ENCODE measurements at regions not wholly inside any gene's neighbourhood (a gene's known extent, or its start where the extent isn't known, plus 50 kb on each side); places are given as distances from the start of the nearest gene placed in this dataset.

DNA sequence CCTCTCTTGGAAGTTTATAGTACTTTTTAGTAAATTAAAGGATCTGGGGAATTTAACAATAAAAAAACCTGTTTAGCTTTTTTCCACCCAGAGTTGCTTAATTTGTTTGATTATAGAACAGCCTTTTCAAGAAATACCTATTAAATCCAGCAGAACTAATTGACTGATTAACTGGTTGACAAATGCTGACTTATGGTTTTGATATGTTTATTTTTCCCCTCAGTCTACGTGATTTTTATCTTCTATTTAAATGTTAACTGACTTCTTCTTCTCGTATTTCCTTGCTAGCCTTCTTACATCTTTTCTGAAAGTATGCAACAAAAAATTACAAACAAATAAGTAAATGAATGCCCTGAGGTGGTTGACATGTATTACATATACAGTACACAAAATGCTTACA, 302.9 kb upstream of the SPAG17 start:
- POLR2A ChIA-PET (ENCODE audit: unreplicated experiment): no interaction called here
- DNase-seq: no peak
- intact Hi-C loops (cut with micrococcal nuclease; ENCODE audit: unreplicated experiment): no loop called here
- TF ChIP-seq, protein P1, sequence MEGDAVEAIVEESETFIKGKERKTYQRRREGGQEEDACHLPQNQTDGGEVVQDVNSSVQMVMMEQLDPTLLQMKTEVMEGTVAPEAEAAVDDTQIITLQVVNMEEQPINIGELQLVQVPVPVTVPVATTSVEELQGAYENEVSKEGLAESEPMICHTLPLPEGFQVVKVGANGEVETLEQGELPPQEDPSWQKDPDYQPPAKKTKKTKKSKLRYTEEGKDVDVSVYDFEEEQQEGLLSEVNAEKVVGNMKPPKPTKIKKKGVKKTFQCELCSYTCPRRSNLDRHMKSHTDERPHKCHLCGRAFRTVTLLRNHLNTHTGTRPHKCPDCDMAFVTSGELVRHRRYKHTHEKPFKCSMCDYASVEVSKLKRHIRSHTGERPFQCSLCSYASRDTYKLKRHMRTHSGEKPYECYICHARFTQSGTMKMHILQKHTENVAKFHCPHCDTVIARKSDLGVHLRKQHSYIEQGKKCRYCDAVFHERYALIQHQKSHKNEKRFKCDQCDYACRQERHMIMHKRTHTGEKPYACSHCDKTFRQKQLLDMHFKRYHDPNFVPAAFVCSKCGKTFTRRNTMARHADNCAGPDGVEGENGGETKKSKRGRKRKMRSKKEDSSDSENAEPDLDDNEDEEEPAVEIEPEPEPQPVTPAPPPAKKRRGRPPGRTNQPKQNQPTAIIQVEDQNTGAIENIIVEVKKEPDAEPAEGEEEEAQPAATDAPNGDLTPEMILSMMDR (conservative IDR thresholded peaks at IDR 0.05): no peak
- no peak for TF ChIP-seq EZH2 (IDR thresholded peaks at IDR 0.05; ENCODE audit: low read depth)
- H3K27ac ChIP-seq: no peak overlapping the region
- H4K20me1 ChIP-seq (ENCODE audit: insufficient read depth): no peaks in the 10 kb centered on the region
- no peaks in the 10 kb centered on the region; the same call in 1 of the 2 replicates for H3K9me2 ChIP-seq (ENCODE audit: insufficient read depth)
- no peak overlapping the region for H2AFZ ChIP-seq
- CTCF ChIA-PET: no interaction called here
- H3K79me2 ChIP-seq (ENCODE audit: low read depth): no peaks in the 10 kb centered on the region
- H3F3A ChIP-seq (ENCODE audit: insufficient read depth, low read depth): no peaks in the 10 kb centered on the region
- no peak overlapping the region for H3K4me3 ChIP-seq
- no peaks in the 10 kb centered on the region for H3K4me1 ChIP-seq (replicated peaks; ENCODE audit: insufficient read depth)
- H3K27me3 ChIP-seq (ENCODE audit: insufficient read depth, low read depth): 0 out of 2 replicates have a peak, but pooled peaks cover 2% of the 10 kb centered on the region
- BruUV-seq (replicated peaks): no TSS peak
- no peak overlapping the region for H3K4me2 ChIP-seq
- no peaks in the 10 kb centered on the region for H3K9me3 ChIP-seq (ENCODE audit: insufficient read depth, low read depth)
- no peaks in the 10 kb centered on the region for H3K36me3 ChIP-seq (ENCODE audit: low read depth)

DNA sequence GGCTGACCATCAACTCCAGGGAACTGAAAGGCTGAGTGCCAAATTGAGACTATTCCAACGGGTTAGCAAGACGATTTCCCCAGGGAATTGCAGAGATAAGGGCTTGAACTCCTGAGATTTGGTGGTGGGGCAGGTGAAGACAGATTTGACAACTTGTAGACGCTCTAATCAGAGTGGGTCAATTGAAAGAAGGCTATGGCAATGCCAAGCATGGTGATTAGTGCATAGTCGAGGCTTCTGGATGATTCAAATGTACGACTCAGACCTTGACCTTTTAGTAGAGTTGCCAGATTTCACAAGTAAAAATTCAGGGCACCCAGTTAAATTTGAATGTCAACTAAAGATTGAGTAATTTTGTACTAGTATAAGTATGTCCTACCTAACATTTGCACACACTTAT, 302.1 kb upstream of the SPAG17 start:
- no peak overlapping the region for H2AFZ ChIP-seq
- H3K79me2 ChIP-seq (ENCODE audit: low read depth): no peaks in the 10 kb centered on the region
- CTCF ChIA-PET: no interaction called here
- no peaks in the 10 kb centered on the region; the same call in 1 of the 2 replicates for H3K9me2 ChIP-seq (ENCODE audit: insufficient read depth)
- no peaks in the 10 kb centered on the region for H4K20me1 ChIP-seq (ENCODE audit: insufficient read depth)
- no peaks in the 10 kb centered on the region for H3K9me3 ChIP-seq (ENCODE audit: insufficient read depth, low read depth)
- BruUV-seq (replicated peaks): no TSS peak
- H3K4me3 ChIP-seq: no peak overlapping the region
- H3K27ac ChIP-seq: no peak overlapping the region
- no peaks in the 10 kb centered on the region for H3K4me1 ChIP-seq (replicated peaks; ENCODE audit: insufficient read depth)
- no peak for DNase-seq
- no peaks in the 10 kb centered on the region for H3F3A ChIP-seq (ENCODE audit: insufficient read depth, low read depth)
- no peak for TF ChIP-seq EZH2 (IDR thresholded peaks at IDR 0.05; ENCODE audit: low read depth)
- TF ChIP-seq, protein P1 (conservative IDR thresholded peaks at IDR 0.05): no peak
- intact Hi-C loops (cut with micrococcal nuclease; ENCODE audit: unreplicated experiment): no loop called here
- H3K27me3 ChIP-seq (ENCODE audit: insufficient read depth, low read depth): 0 out of 2 replicates have a peak, but pooled peaks cover 2% of the 10 kb centered on the region
- no peaks in the 10 kb centered on the region for H3K36me3 ChIP-seq (ENCODE audit: low read depth)
- H3K4me2 ChIP-seq: no peak overlapping the region
- POLR2A ChIA-PET (ENCODE audit: unreplicated experiment): no interaction called here

DNA sequence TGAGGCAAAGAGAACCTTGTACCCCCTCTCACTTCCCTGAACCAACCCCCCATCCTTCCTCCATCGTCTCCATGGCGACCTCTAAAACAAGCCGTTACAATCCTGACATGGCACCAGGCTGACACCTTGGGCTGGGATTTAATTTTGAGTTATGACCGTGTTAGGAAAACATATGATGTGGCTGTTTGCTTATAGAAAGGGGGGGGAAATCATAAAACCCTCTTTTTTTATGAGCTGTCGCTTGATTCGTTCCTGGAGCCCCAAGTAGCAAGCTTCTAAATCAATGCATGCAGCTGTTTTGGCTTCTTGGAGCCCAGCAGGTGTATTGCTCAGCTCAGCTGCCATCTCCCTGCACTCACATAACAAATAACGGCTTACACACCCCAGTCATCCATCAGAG, 301.2 kb upstream of the SPAG17 start:
- no peaks in the 10 kb centered on the region; the same call in 1 of the 2 replicates for H3K9me2 ChIP-seq (ENCODE audit: insufficient read depth)
- no peaks in the 10 kb centered on the region for H3K79me2 ChIP-seq (ENCODE audit: low read depth)
- no peak overlapping the region for H3K4me3 ChIP-seq
- TF ChIP-seq, protein P1 (conservative IDR thresholded peaks at IDR 0.05): no peak
- no peak for TF ChIP-seq EZH2 (IDR thresholded peaks at IDR 0.05; ENCODE audit: low read depth)
- H3K36me3 ChIP-seq (ENCODE audit: low read depth): no peaks in the 10 kb centered on the region
- intact Hi-C loops (cut with micrococcal nuclease; ENCODE audit: unreplicated experiment): no loop called here
- no peaks in the 10 kb centered on the region for H4K20me1 ChIP-seq (ENCODE audit: insufficient read depth)
- no peaks in the 10 kb centered on the region for H3K9me3 ChIP-seq (ENCODE audit: insufficient read depth, low read depth)
- DNase-seq: no peak
- 0 out of 2 replicates have a peak, but pooled peaks cover 2% of the 10 kb centered on the region for H3K27me3 ChIP-seq (ENCODE audit: insufficient read depth, low read depth)
- no peak overlapping the region for H3K27ac ChIP-seq
- CTCF ChIA-PET: no interaction called here
- H3K4me1 ChIP-seq (replicated peaks; ENCODE audit: insufficient read depth): no peaks in the 10 kb centered on the region
- H3F3A ChIP-seq (ENCODE audit: insufficient read depth, low read depth): no peaks in the 10 kb centered on the region
- no peak overlapping the region for H3K4me2 ChIP-seq
- BruUV-seq (replicated peaks): no TSS peak
- H2AFZ ChIP-seq: no peak overlapping the region
- POLR2A ChIA-PET (ENCODE audit: unreplicated experiment): no interaction called here
